H9 (cell line): ENCODE measurements at regions not wholly inside any gene's neighbourhood (a gene's known extent, or its start where the extent isn't known, plus 50 kb on each side); places are given as distances from the start of the nearest gene placed in this dataset.

Experiments
- DNase-seq: peaks from one replicate; pipeline ENCODE4 v3.0.0-alpha.2; 2017
- H2AFZ ChIP-seq: one replicate; pipeline ENCODE4 v1.6.1; 2013; ENCODE audit warnings: mild to moderate bottlenecking, low read length, control low read depth, moderate library complexity
- H2AK5ac ChIP-seq: 2 replicates; pipeline ENCODE4 v1.6.1; 2013; ENCODE audit warnings: low read length, control low read depth, mixed read lengths; ENCODE audit not compliant: insufficient read length
- H2BK120ac ChIP-seq: one replicate; pipeline ENCODE4 v1.6.1; 2013; ENCODE audit warnings: low read depth, mild to moderate bottlenecking, low read length, control low read depth, inconsistent platforms; ENCODE audit not compliant: poor library complexity, severe bottlenecking
- H2BK12ac ChIP-seq: 2 replicates; pipeline ENCODE4 v1.6.1; 2013; ENCODE audit warnings: low read length, control low read depth, mixed read lengths, low read depth; ENCODE audit not compliant: insufficient read length
- H2BK15ac ChIP-seq: 2 replicates; pipeline ENCODE4 v1.6.1; 2013; ENCODE audit warnings: low read depth, low read length, control low read depth
- H2BK20ac ChIP-seq: one replicate; pipeline ENCODE4 v1.6.1; 2013; ENCODE audit warnings: low read depth, mild to moderate bottlenecking, low read length, control low read depth, inconsistent platforms; ENCODE audit not compliant: poor library complexity, severe bottlenecking
- H2BK5ac ChIP-seq: 2 replicates; pipeline ENCODE4 v1.6.1; 2013; ENCODE audit warnings: low read length, control low read depth, mixed read lengths; ENCODE audit not compliant: insufficient read length
- H3K14ac ChIP-seq: 2 replicates; pipeline ENCODE4 v1.6.1; 2013; ENCODE audit warnings: low read length, control low read depth; ENCODE audit not compliant: insufficient read depth
- H3K18ac ChIP-seq: 2 replicates; pipeline ENCODE4 v1.6.1; 2013; ENCODE audit warnings: low read depth, mild to moderate bottlenecking, mixed read lengths, low read length, control low read depth; ENCODE audit not compliant: insufficient read length
- H3K23ac ChIP-seq: 2 replicates; pipeline ENCODE4 v1.6.1; 2013; ENCODE audit warnings: low read length, control low read depth, mixed read lengths, low read depth; ENCODE audit not compliant: insufficient read length
- H3K23me2 ChIP-seq: 2 replicates; pipeline ENCODE4 v1.6.1; 2013; ENCODE audit warnings: low read depth, mild to moderate bottlenecking, mixed read lengths, low read length, control low read depth; ENCODE audit not compliant: insufficient read length, poor library complexity, severe bottlenecking
- H3K27ac ChIP-seq: 2 replicates; pipeline ENCODE4 v1.5.1; 2013; ENCODE audit warnings: low read length, control low read depth, mixed read lengths, low read depth; ENCODE audit not compliant: insufficient read length
- H3K27me3 ChIP-seq: 2 replicates; pipeline ENCODE4 v1.6.1; 2013; ENCODE audit warnings: low read length, control low read depth, inconsistent platforms; ENCODE audit not compliant: insufficient read depth
- H3K4ac ChIP-seq: 2 replicates; pipeline ENCODE4 v1.6.1; 2013; ENCODE audit warnings: low read depth, mild to moderate bottlenecking, control low read depth, inconsistent platforms, low read length, moderate library complexity
- H3K4me1 ChIP-seq: 2 replicates; pipeline ENCODE4 v1.6.1; 2013; ENCODE audit warnings: low read length, control low read depth, inconsistent platforms; ENCODE audit not compliant: insufficient read depth
- H3K4me2 ChIP-seq: 2 replicates; pipeline ENCODE4 v1.6.1; 2013; ENCODE audit warnings: low read length, control low read depth, mixed read lengths; ENCODE audit not compliant: insufficient read length, insufficient read depth
- H3K56ac ChIP-seq: 2 replicates; pipeline ENCODE4 v1.6.1; 2013; ENCODE audit warnings: low read depth, mild to moderate bottlenecking, mixed read lengths, low read length, control low read depth; ENCODE audit not compliant: insufficient read length
- H3K79me1 ChIP-seq: 2 replicates; pipeline ENCODE4 v1.6.1; 2013; ENCODE audit warnings: low read depth, mild to moderate bottlenecking, moderate library complexity, low read length, control low read depth, inconsistent platforms; ENCODE audit not compliant: insufficient read depth, poor library complexity, severe bottlenecking
- H3K79me2 ChIP-seq: 2 replicates; pipeline ENCODE4 v1.6.1; 2013; ENCODE audit warnings: low read length, control low read depth, inconsistent platforms; ENCODE audit not compliant: insufficient read depth
- H3K9ac ChIP-seq: 2 replicates; pipeline ENCODE4 v1.6.1; 2013; ENCODE audit warnings: low read length, control low read depth, mixed read lengths; ENCODE audit not compliant: insufficient read length; ENCODE audit errors: extremely low read depth
- H3K9me3 ChIP-seq: one replicate; pipeline ENCODE4 v1.6.1; 2013; ENCODE audit warnings: low read depth, low read length, inconsistent platforms; ENCODE audit not compliant: control insufficient read depth
- H3T11ph ChIP-seq: one replicate; pipeline ENCODE4 v1.6.1; 2013; ENCODE audit warnings: mild to moderate bottlenecking, low read length, control low read depth, inconsistent platforms
- H4K20me1 ChIP-seq: one replicate; pipeline ENCODE4 v1.6.1; 2013; ENCODE audit not compliant: control insufficient read depth, insufficient read length, insufficient read depth
- H4K5ac ChIP-seq: 2 replicates; pipeline ENCODE4 v1.6.1; 2013; ENCODE audit warnings: low read depth, mild to moderate bottlenecking, mixed read lengths, low read length, control low read depth; ENCODE audit not compliant: insufficient read length
- H4K8ac ChIP-seq: replicated peaks from 2 replicates; pipeline ENCODE4 v1.6.1; 2013; ENCODE audit warnings: low read length, control low read depth, mixed read lengths, low read depth; ENCODE audit not compliant: insufficient read length
- H4K91ac ChIP-seq: 2 replicates; pipeline ENCODE4 v1.6.1; 2013; ENCODE audit warnings: low read depth, mild to moderate bottlenecking, moderate library complexity, mixed read lengths, low read length, control low read depth; ENCODE audit not compliant: insufficient read length
- H3K27ac Mint-ChIP-seq, 3 experiments: 2 replicates in 2 of 3; 3 replicates in 1 of 3; pipeline ENCODE4 v1.8.0; 2020 to 2021; ENCODE audit warnings: mixed read lengths in 3 of 3, mild to moderate bottlenecking in 1 of 3, moderate library complexity in 1 of 3
- H3K27me3 Mint-ChIP-seq: 2 replicates; pipeline ENCODE4 v1.8.0; 2021; ENCODE audit warnings: low read depth, mild to moderate bottlenecking, moderate library complexity, mixed read lengths
- H3K36me3 Mint-ChIP-seq, 3 experiments: 2 replicates in 2 of 3; 3 replicates in 1 of 3; pipeline ENCODE4 v1.8.0; 2020 to 2021; ENCODE audit warnings: low read depth in 3 of 3, mixed read lengths in 3 of 3; ENCODE audit not compliant: insufficient read depth in 1 of 3
- H3K4me1 Mint-ChIP-seq, 2 experiments: 2 replicates each; pipeline ENCODE4 v1.8.0; 2020; ENCODE audit warnings: mixed read lengths in 2 of 2
- H3K4me3 Mint-ChIP-seq, 2 experiments: 2 replicates in 1 of 2; 3 replicates in 1 of 2; pipeline ENCODE4 v1.8.0; 2020 to 2021; ENCODE audit warnings: mild to moderate bottlenecking in 2 of 2, mixed read lengths in 2 of 2, moderate library complexity in 1 of 2
- H3K9me3 Mint-ChIP-seq, 2 experiments: 2 replicates in 1 of 2; 3 replicates in 1 of 2; pipeline ENCODE4 v1.8.0; 2020; ENCODE audit warnings: mild to moderate bottlenecking in 2 of 2, mixed read lengths in 2 of 2, moderate library complexity in 1 of 2
- CTCF ChIP-seq: fragments of 200-600 bp; sonication (generic); conservative IDR thresholded peaks from 3 replicates; pipeline ENCODE4 v1.8.0; 2021; ENCODE audit warnings: antibody characterized with exemption, mild to moderate bottlenecking
- WGBS: extraction: QIAGEN DNeasy Blood & Tissue Kit; methylation state at CpG from one replicate; pipeline ENCODE4 v1.1.7; 2013; ENCODE audit warnings: missing lambda C conversion rate, low lambda C conversion rate, mixed read lengths; ENCODE audit not compliant: insufficient read length; ENCODE audit errors: extremely low coverage; 5-methylcytosine and 5-hydroxymethylcytosine counted together

DNA sequence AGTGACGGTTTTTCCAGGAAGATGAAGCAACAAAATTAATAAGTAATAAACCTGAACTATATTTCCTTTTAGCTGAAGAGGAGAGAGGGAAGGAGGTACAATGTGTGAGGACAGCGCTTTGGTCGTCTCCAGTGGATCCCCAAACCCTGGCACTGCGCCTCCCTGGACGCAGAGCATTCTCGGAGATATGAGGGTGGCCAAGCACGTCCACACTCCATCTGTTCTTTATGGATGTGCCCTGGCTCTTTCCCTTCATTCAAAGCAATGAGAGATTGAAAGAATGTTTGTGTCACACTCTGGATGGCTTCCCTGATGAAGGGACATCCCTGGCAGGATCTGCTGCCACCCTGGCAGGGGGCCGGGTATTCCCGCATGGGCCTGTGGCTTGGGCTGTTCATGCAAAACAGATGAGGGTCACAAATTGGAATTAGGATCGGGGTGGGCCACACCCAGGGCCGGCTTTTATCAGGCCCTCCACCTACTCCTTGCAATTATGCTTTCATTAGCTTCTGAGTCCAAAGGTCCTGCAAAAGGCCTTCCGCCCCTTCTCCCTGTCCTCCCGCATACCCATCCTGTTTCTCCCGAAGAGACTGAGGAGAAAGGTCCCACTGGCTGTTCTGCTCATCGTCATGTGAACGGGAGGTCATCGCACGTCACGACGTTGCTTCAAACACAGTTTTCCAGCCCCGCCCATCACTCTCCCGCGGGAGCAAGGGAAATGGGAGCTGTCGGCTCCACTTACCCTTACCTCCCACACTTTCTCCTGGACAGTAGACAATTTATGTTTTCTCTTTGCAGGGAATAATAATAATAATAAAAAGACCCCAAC is 286.1 kb upstream of the IRX4 start:
- H2AK5ac ChIP-seq, result no peak overlapping the region
- Mint-ChIP-seq H3K4me3 (peak overlapping the region in 1 of 2 experiments; percentile 8; a peak in 1 of 5 replicates), H3K4me1 (peaks cover 30% of the 10 kb centered on the region in 2 experiments), H3K36me3 (no peaks in the 10 kb centered on the region), H3K27ac (no peak overlapping the region), H3K9me3 (peaks cover 0 to 2% of the 10 kb centered on the region in 2 experiments; a peak in 1 of 5 replicates), H3K27me3 (peaks cover 11% of the 10 kb centered on the region)
- H3K9me3 ChIP-seq, result no peaks in the 10 kb centered on the region
- H3K27me3 ChIP-seq, result no peaks in the 10 kb centered on the region
- H3K18ac ChIP-seq, result no peak overlapping the region
- no peak overlapping the region for H3K4ac ChIP-seq
- no peak overlapping the region for H3K14ac ChIP-seq
- H3K9ac ChIP-seq, result no peak overlapping the region
- no peak overlapping the region for H2BK5ac ChIP-seq
- DNase-seq, result no peak
- no peak overlapping the region for H3T11ph ChIP-seq
- no peaks in the 10 kb centered on the region for H3K23me2 ChIP-seq
- WGBS, result no CpG with 5 or more reads among the region's 24 CpGs
- H4K91ac ChIP-seq, result no peak overlapping the region
- no peaks in the 10 kb centered on the region for H4K20me1 ChIP-seq
- H4K5ac ChIP-seq, result no peak overlapping the region
- no peaks in the 10 kb centered on the region for H3K79me2 ChIP-seq
- no peak overlapping the region for H2BK15ac ChIP-seq
- no peak overlapping the region for H2BK20ac ChIP-seq
- no peak overlapping the region for H3K27ac ChIP-seq
- no peak overlapping the region for H2BK120ac ChIP-seq
- H2AFZ ChIP-seq, result no peak overlapping the region
- no peak overlapping the region for H3K23ac ChIP-seq
- H3K79me1 ChIP-seq, result no peaks in the 10 kb centered on the region
- peaks cover 3% of the 10 kb centered on the region; the same call in 1 of the 2 replicates for H3K4me1 ChIP-seq
- H2BK12ac ChIP-seq, result no peak overlapping the region
- no peak overlapping the region for H4K8ac ChIP-seq
- no peak overlapping the region for H3K4me2 ChIP-seq
- TF ChIP-seq CTCF, result no peak
- no peak overlapping the region for H3K56ac ChIP-seq
